ENCODE measurements at regions not wholly inside any gene's neighbourhood (a gene's known extent, or its start where the extent isn't known, plus 50 kb on each side); places are given as distances from the start of the nearest gene placed in this dataset.
"Not testable (repeated sequence)": the region's sequence is repeated elsewhere in the genome, so short reads cannot be mapped to it uniquely, and the experiment has no call there.

DNA sequence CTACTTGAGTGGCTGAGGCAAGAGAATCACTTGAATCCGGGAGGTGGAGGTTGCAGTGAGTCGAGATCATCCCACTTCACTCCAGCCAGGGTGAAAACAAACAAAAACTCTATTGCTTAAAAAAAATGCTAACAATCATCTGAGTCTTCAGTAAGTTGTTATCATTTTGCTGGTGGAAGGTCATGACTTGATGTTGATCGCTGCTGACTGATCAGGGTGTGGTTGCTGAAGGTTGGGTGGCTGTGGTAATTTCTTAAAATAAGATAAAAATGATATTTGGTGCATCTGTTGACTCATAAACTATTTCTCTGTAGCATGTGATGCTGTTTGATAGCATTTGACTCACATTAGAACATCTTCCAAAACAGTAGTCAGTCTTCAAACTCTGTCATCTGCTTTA is 349.4 kb upstream of the PAPPA start:
- DNase-seq (ENCODE audit: low spot score): no peak

DNA sequence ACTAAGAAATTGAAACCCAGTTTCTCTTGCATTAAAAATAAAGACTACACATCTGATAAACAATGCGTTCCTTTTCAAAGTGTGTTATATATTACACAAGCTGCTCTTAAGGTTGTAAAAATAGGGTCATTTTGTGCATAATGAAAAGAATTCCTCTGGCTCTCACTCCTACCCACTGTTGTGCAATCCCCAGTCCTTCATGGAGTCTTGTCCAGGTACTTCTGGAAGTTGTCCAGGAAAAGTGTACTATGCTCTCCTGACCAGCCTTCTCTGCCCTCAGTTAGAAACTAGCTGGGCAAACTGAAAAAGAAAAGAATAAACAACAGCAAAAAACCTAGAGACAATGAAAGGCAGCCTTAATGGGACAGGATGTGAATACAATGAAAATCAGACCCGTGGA is 345.5 kb upstream of the PAPPA start:
- no peak for DNase-seq (ENCODE audit: low spot score)

DNA sequence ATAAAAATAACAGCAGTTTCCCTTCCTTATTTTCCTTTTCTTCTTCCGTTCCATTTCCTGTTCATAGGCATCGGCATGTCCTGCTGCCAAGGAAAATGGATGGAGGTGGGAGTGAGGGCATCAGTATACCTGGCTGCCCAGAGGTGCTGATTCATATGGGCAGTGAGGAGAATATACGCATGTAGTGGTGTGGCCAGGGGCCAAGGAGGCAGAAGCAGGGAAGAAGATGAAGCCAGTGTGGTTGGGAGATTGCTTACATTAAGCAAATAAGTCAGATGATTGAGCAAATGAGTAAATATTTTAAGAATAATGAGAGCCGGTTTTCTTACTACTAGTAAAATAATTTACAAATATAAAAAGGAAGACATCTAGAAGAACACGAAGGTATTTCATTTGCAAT is 344.9 kb upstream of the PAPPA start:
- no peak for DNase-seq (ENCODE audit: low spot score)

DNA sequence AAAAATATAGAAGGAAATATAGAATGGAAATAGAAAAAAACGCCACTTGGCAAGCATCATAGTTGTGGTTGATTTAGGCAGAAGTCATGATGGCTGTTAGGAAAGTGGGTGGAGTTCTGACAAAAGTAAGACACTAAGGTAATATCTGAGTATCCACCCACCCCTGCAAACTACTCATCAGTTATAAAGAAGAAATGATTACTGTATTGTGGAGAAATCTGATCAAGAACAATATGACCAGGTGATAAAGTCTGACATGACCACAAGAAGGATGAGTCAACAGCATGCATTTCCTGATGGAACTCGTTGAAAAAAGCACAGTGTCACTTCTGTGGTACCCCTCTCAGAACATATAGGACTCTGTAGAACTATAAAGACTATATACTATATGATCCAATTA is 343.4 kb upstream of the PAPPA start:
- DNase-seq (ENCODE audit: low spot score): no peak

DNA sequence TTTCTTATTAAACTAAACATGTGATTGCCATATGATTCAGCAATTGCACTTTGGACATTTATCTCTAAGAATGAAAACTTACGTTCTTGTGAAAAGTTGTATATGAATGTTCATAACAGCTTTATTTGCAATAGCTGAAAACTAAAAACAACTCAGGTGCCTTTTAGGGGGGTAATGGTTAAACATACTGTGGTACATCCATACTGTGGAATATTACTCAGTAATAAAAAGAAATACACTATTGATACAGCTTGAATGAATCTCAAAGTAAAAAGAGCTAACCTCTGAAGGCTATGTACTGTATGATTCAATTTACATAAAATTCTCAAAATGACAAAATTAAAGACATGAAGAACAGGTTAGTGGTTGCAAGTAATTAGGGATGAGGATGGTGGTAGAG is 339.5 kb upstream of the PAPPA start:
- no peak for DNase-seq (ENCODE audit: low spot score)

DNA sequence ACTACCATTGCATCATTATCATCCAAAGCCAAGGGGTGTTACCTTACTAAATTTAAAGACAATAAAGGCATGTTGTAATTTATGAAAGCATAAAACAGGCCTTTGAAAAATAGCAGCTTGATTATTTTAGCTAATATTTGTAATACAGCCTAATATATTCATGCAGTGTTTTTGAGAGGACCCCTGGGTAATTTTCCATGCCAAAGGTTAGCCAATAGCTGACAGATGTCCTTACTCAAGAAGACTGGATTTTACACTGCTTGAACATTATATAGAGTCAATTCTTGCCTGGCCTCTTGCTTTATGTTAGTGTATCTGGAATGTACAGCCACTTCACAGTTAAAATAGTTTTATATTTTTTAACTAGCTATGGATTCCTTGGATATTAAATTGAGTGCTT is 337.8 kb upstream of the PAPPA start:
- DNase-seq (ENCODE audit: low spot score): no peak

DNA sequence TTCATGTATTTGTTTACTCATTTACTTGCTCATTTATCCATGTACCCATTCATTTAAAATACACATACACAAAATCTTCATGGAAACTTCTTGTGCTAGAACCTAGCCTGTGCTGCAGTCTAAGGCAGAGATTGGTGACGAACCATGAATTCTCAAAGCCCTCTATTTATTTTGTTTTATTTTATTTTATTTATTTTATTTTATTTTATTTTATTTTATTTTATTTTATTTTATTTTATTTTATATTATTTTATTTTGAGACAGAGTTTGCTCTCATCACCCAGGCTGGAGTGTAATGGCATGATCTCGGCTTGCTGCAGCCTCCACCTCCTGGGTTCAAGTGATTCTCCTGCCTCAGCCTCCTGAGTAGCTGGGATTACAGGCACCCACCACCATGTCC is 334.9 kb upstream of the PAPPA start:
- not testable (repeated sequence) for DNase-seq (ENCODE audit: low spot score)

DNA sequence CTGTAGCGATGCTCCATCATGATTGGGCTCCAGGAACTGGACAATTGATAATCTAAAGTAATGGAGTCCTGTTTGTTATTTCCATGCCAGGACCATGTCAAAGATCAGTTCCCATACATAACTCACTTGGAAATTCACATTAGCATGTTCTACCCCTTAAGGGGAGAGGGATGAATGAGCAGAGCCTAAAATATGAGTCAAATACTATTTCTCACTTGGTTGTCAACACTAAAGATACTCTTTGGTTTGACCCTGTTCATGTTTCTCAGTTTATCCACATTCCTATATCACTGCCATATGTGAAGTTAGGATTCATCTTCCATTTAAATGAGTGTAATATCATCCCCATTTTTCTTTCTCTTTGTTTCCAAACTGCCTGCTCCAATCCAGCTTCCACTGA is 321.6 kb upstream of the PAPPA start:
- DNase-seq (ENCODE audit: low spot score): no peak

DNA sequence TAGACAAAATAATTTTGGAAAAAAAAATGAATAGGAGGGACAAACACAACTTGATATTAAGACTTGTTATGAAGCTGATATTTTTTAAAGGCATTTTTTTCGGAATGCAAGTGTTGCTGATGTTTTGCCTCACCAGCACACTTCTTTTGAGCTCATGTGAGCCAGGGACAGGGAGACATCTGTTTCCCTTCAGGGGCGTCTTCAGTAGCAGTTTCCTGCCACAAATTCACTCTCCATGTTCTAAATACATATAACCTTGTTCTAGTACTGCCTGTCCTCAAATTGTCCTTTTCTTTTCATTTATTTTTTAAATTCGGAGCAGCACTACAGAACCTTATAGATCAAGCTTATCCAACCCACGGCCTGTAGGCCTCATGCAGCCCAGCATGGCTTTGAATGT is 316.0 kb upstream of the PAPPA start:
- DNase-seq (ENCODE audit: low spot score): no peak

DNA sequence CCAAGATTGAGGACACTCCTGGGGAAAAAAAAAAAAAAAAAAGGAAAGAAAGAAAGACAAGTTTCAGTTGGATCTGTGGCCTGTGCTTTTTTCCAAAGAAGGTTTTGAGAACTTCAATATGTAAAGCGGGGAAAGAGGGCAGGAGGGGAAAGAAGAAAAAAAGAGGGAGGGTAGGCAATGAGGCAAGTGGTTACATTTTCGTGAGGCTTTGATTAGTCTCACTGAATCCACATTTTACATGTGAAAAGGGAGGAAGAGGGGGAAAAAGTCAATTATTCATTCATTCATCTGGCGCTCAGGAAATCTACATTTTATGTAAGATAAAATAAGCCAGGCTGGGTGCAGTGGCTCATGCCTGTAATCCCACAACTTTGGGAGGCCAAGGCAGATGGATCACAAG is 315.2 kb upstream of the PAPPA start:
- DNase-seq (ENCODE audit: low spot score): no peak

DNA sequence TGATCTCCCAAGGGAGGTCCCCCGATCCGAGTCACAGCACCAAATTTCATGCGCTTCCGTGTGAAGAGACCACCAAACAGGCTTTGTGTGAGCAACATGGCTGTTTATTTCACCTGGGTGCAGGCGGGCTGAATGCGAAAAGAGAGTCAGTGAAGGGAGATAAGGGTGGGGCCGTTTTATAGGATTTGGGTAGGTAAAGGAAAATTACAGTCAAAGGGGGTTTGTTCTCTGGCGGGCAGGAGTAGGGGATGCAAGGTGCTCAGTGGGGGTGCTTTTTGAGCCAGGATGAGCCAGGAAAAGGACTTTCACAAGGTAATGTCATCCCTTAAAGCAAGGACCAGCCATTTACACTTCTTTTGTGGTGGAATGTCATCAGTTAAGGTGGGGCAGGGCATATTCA is 309.2 kb upstream of the PAPPA start:
- DNase-seq (ENCODE audit: low spot score): not testable (repeated sequence)

DNA sequence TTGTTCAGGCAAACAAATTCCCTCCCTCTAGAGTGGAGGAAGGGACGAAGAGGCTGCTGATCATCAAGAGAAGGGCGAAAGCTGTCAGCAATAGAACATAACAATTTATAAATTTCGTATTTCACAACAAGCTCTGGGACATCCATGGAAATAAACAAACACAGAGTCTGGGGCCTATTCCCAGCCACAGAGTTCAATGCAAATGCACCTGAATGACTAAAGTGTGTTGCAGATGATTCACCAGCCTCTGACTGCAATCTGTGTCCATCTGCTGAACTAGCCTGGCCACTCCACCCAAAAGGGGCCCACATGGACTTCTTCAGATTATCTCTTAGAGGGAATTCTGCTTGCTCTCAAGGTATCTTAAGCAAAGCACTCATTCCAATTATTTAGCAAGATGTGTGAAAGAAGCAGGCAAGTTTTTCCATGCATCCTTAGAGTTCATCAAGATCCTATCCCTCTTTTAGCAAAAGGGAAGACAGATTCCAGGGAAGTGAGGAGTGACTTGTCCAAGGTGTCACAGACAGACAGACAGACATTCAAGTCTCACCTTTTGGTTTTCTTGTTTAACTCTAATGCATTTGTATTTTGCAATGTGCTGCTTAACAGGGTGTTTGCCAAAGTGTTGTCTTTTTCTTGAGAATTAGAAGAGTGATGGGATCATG is 307.8 kb upstream of the PAPPA start:
- no peak for DNase-seq (ENCODE audit: low spot score)

DNA sequence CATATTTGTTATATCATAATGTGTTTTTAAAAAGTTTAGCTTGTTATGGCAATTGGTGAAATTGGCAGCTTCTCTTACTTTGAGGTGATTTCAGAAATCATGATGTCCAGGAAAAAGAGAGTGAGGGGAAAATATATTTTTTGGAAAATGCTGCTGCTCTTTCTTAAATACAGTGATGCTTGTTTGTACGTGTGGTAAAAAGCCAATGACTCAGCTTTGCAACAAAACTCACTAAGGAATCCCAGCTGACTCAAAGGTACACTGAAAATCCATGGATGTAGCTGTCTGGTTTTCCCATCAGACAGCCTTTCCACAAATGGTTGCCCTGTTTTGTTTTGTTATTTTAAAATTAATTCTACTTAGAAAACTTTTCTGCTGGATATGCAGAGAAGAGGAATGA is 306.4 kb upstream of the PAPPA start:
- DNase-seq (ENCODE audit: low spot score): no peak

DNA sequence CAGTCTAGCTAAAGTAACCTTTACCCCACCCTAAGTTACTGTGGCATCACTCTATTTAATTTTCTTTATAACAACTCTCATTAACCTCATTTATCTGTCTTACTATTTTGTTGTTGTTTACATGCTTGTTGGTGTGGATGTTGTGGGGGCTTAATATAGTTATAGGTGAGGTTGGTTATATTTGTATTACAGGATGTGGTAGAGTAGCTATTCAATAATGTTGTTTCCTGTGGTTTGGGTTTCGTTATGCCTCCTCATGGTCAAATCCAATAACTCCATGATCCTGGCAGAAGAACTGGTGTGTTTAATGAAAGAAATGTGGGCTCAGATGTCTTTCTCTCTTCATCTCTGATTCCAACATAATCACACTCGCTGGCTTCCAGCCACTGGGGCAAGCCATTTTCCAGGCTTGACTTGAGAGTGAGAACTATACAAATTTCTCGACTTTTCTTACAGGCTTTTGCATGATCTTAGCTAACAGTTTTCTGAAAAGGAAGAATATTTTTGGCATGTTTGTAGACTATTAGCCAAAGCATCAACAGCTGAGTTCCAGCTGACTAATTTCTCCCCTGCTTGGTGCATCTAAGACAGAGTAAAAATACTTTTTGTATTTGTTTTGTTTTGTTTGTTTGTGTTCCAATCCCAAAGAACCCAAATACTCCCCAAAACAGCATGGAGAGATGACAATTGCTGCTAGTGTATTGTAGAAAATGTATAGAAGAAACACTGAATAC is 303.7 kb upstream of the PAPPA start:
- no peak for DNase-seq (ENCODE audit: low spot score)

DNA sequence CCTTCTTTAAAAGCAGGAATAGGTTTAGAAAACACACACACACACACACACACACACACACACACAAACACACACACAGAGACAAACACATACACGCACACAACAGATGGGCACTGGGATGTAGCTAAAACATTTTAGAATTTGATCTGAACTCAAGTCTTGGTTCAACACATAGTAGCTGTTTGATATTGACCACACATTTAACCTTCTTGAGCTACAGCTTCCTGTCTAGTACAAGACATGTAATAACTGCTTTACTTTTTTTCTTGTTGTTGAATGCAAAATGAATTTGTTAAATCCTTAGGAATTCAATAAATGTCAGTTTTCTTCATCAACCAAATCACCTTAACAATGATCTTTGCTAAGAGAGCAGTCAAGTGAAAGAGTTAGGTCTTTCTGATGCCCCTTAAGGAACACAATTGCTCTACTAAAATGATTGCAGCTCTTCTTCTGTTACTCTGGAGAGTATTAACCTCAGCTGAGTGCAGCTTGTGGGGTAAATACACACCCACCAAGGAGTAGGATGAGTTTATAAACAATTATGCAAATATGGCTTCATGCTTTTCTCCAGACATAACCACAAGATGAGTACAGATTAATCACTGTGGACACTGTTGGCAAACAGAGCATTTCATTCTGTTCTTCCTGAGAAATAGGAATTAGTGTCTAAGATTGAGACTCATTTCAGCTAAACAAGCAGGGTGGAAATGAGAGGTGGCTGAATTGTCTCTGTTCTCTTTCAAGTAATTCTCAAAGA is 302.9 kb upstream of the PAPPA start:
- no peak for DNase-seq (ENCODE audit: low spot score)

DNA sequence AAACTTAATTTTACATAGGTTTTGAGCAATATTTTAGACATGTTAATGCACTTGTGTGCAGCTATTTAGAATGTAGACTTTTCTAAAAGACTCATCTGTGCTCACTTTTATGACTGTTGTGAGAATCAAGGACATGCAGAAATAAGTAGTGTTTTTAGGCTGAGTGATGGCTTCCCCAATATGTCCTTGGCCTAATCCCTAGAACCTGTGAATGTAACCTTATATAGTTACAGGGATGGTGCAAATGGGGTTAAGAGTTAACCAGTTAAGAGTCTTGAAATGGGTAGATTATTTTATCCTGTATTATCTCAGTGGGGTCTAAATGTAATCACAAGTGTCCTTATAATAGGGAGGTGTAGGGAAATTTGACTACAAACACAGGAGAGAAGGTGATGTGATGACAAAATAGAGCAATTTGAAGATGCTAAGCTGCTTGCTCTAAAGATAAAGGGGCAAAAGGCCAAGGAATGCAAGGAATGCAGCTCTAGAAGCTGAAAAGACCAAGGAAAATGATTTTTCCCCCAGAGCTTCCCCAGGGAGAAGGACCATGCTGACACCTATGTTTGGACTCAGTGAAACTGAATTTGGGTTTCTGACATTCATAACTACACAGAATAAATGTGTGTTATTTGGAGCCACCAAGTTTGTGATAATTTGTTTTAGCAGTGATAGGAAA is 298.0 kb upstream of the PAPPA start:
- no peak for DNase-seq (ENCODE audit: low spot score)

DNA sequence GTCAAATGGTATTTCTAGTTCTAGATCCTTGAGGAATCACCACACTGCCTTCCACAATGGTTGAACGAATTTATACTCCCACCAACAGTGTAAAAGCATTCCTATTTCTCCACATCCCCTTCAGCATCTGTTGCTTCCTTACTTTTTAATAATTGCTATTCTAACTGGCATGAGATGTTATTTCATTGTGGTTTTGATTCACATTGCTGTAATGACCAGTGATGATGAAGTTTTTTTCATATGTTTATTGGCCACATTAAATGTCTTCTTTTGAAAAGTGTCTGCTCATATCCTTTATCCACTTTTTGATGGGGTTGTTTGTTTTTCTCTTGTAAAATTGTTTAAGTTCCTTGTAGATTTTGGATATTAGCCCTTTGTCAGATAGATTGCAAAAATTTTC is 295.2 kb upstream of the PAPPA start:
- DNase-seq (ENCODE audit: low spot score): not testable (repeated sequence)

DNA sequence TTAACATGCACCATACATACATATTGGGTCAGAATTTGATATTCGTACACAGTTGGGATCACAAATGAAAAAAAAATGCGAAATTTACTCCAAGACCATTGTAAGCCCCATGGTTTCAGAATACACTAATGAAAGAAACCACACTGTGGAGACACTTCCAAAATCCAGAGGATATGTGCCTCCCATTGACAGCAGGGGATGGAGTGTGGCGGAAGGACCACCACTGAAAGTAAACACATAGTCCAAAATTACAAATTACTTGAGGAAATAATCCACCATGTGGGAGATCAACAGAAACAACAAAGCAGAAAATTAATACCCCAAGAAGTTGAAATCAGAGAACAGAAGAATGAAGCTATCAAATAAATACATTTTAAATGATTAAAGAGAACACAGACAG is 291.6 kb upstream of the PAPPA start:
- DNase-seq (ENCODE audit: low spot score): no peak

DNA sequence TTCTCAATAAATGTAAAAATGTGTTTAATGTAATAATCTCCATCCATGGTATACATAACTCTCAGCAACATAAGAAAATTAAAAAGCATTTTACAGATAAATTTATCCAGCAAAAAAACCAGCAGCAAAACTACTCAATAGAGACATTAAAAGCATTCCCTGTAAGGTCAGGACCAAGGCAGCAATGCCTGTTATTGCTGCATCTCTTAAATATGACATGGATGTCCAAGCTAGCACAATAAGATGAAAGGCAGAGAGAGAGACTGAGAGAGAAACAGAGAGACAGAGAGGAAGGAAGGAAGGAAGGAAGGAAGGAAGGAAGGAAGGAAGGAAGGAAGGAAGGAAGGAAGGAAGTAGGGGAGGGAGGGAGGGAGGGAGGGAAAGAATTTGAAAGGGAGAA is 289.0 kb upstream of the PAPPA start:
- no peak for DNase-seq (ENCODE audit: low spot score)

DNA sequence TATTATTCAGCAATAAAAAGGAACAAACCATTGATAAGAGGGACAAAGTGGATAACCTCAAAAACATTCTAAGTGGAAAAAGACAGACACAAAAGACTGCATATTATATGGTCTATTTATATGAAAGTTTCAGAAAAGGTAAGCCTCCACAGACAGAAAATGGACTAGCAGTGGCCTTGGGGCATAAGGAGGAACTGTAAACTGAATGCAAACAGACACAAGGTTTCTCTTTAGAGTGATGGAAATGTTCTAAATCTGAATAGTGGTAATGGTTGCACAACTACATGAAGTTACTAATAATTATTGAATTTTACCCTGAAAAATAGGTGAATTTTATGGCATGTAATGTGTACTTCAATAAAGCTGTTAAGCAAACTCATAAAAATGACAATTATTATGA is 286.3 kb upstream of the PAPPA start:
- no peak for DNase-seq (ENCODE audit: low spot score)

DNA sequence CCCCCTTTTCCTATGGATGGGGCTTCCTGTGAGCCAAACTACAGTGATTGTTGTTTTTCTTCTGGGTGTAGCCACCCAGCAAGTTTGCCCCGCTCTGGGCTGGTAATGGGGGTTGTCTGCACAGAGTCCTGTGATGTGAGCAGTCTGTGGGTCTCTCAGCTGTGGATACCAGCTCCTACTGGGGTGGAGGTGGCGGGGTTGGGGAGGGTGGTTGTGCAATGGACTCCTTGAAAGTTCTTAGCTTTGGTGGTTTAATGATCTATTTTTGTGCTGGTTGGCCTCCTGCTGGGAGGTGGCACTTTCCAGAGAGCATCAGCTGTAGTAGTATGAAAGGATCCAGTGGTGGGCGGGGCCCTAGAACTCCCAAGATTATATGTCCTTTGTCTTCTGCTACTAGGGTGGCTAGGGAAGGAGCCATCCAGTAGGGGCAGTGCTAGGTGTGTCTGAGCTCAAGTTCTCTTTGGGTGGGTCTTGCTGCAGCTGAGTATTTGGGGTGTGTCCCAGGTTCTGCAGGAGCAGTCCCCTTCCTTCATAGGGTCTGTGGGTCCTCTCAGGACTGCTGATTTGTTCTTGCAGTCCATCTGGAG is 275.6 kb upstream of the PAPPA start:
- DNase-seq (ENCODE audit: low spot score): no peak

DNA sequence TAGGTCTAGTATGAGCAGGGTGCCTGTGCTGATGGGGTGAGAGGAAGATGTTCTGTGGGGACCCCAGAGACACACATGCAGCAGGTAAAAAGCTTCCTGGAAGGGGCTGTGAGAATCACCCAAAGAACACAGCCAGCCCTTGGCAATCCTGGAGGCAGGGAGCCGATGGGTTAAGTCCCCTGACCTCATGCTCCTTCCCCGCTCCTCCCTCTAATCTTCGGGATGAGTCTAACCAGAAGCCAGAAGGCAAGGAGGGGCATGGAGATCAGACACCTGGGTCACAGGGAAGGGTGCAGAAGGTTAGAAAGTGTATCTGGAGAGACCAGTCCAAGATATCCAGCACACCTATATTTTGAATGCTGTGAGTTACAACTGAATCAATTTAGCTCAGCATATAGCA is 274.1 kb upstream of the PAPPA start:
- no peak for DNase-seq (ENCODE audit: low spot score)

Data from left forelimb (tissue), 1 donor.